ENCODE measurements at regions not wholly inside any gene's neighbourhood (a gene's known extent, or its start where the extent isn't known, plus 50 kb on each side); places are given as distances from the start of the nearest gene placed in this dataset.

- Mint-ChIP-seq H3K9me3 (peaks cover 3 to 12% (median 9%) of the 10 kb centered on the region in 7 donors), H3K27me3 (ENCODE audit: low read depth in 3 of 3) (no peaks in the 10 kb centered on the region), H3K36me3 (no peaks in the 10 kb centered on the region), H3K4me1 (no peaks in the 10 kb centered on the region), H3K4me3 (no peak overlapping the region), H3K27ac (no peak overlapping the region)
- Histone ChIP-seq H3K36me3 (replicated peaks in 1 of 2; ENCODE audit: control insufficient read depth in 1 of 2, insufficient read depth in 2 of 2, low read length in 2 of 2) (no peaks in the 10 kb centered on the region), H2AFZ (ENCODE audit: insufficient read depth, low read depth, low read length, poor library complexity, severe bottlenecking) (no peak overlapping the region), H3K9me3 (replicated peaks in 1 of 2; ENCODE audit: control insufficient read depth in 1 of 2, insufficient read depth in 1 of 2, low read length in 2 of 2) (peaks cover 0 to 10% of the 10 kb centered on the region in 2 donors), H3K27ac (ENCODE audit: low read depth in 1 of 2, low read length in 2 of 2) (no peak overlapping the region), H3K79me2 (ENCODE audit: insufficient read depth, low read length) (no peaks in the 10 kb centered on the region), H3K9ac (ENCODE audit: insufficient read depth, low read length, poor library complexity, severe bottlenecking) (no peak overlapping the region), H3K4me2 (replicated peaks; ENCODE audit: extremely low read depth, low read length, poor library complexity, severe bottlenecking) (no peak overlapping the region), H4K20me1 (ENCODE audit: insufficient read depth, low read length) (no peaks in the 10 kb centered on the region), H3K4me3 (replicated peaks in 1 of 3; ENCODE audit: low read depth in 2 of 3, low read length in 3 of 3) (no peak overlapping the region), H3K27me3 (ENCODE audit: control insufficient read depth in 2 of 2, insufficient read depth in 2 of 2, low read length in 2 of 2) (no peaks in the 10 kb centered on the region), H3K4me1 (ENCODE audit: control insufficient read depth in 1 of 2, insufficient read depth in 2 of 2, low read length in 2 of 2) (no peaks in the 10 kb centered on the region)
- WGBS (ENCODE audit: insufficient coverage): no CpG with 5 or more reads among the region's 4 CpGs
- intact Hi-C loops (cut with micrococcal nuclease): no loop called here
- no peak for TF ChIP-seq CTCF (IDR thresholded peaks at IDR 0.05)
- DNase-seq: no peak
These were observed 398.5 kb downstream of the TAF11L14 start for GRCh38 chr5:18032744-18033143.

GRCh38 chr5:18036531-18036930 is 402.3 kb downstream of the TAF11L14 start:
- H3K9ac ChIP-seq (ENCODE audit: insufficient read depth, low read length, poor library complexity, severe bottlenecking): no peak overlapping the region
- no peaks in the 10 kb centered on the region for H3K79me2 ChIP-seq (ENCODE audit: insufficient read depth, low read length)
- H3K4me2 ChIP-seq (replicated peaks; ENCODE audit: extremely low read depth, low read length, poor library complexity, severe bottlenecking): no peak overlapping the region
- Mint-ChIP-seq H3K4me1 (no peaks in the 10 kb centered on the region), H3K4me3 (no peak overlapping the region), H3K27ac (no peak overlapping the region), H3K9me3 (peaks cover 3 to 14% (median 8%) of the 10 kb centered on the region in 7 donors), H3K36me3 (no peaks in the 10 kb centered on the region), H3K27me3 (ENCODE audit: low read depth in 3 of 3) (no peaks in the 10 kb centered on the region)
- no peaks in the 10 kb centered on the region for H4K20me1 ChIP-seq (ENCODE audit: insufficient read depth, low read length)
- H3K9me3 ChIP-seq (replicated peaks in 1 of 2; ENCODE audit: control insufficient read depth in 1 of 2, insufficient read depth in 1 of 2, low read length in 2 of 2): peaks cover 0 to 7% of the 10 kb centered on the region in 2 donors
- intact Hi-C loops (cut with micrococcal nuclease): no loop called here
- H3K4me1 ChIP-seq (ENCODE audit: control insufficient read depth in 1 of 2, insufficient read depth in 2 of 2, low read length in 2 of 2): no peaks in the 10 kb centered on the region
- no peak for DNase-seq
- no peaks in the 10 kb centered on the region for H3K27me3 ChIP-seq (ENCODE audit: control insufficient read depth in 2 of 2, insufficient read depth in 2 of 2, low read length in 2 of 2)
- TF ChIP-seq CTCF (IDR thresholded peaks at IDR 0.05): no peak
- H3K27ac ChIP-seq (ENCODE audit: low read depth in 1 of 2, low read length in 2 of 2): no peak overlapping the region
- H3K36me3 ChIP-seq (replicated peaks in 1 of 2; ENCODE audit: control insufficient read depth in 1 of 2, insufficient read depth in 2 of 2, low read length in 2 of 2): no peaks in the 10 kb centered on the region
- H2AFZ ChIP-seq (ENCODE audit: insufficient read depth, low read depth, low read length, poor library complexity, severe bottlenecking): no peak overlapping the region
- WGBS (ENCODE audit: insufficient coverage): 100% methylated on average over 1 of the region's 2 CpGs
- no peak overlapping the region for H3K4me3 ChIP-seq (replicated peaks in 1 of 3; ENCODE audit: low read depth in 2 of 3, low read length in 3 of 3)

Data from CD14-positive monocyte (primary cell).